GM10248 (cell line): ENCODE measurements at regions not wholly inside any gene's neighbourhood (a gene's known extent, or its start where the extent isn't known, plus 50 kb on each side); places are given as distances from the start of the nearest gene placed in this dataset.

Experiments used
- CTCF ChIA-PET: fragments of 300-600 bp; sonication (Branson Sonifier 250); formaldehyde crosslinking; extraction: SDS; loops from one replicate; lab custom pipeline; 2021; ENCODE audit warnings: antibody characterized with exemption; lab: Yijun Ruan, JAX
- POLR2A ChIA-PET: fragments of 350-650 bp; sonication (Branson Sonifier 250); formaldehyde crosslinking; extraction: SDS; loops from one replicate; lab custom pipeline; 2020; ENCODE audit warnings: antibody characterized with exemption; lab: Yijun Ruan, JAX
- DNase-seq: peaks from one replicate; pipeline ENCODE4 v3.0.0; 2012; ENCODE audit errors: extremely low spot score
- TF ChIP-seq, protein P1 (sequence below): IDR thresholded peaks from 2 replicates; pipeline ENCODE4 v1.5.1; 2012; ENCODE audit warnings: mild to moderate bottlenecking, low read depth; ENCODE audit errors: extremely low read depth, missing control alignments, control extremely low read depth

DNA sequence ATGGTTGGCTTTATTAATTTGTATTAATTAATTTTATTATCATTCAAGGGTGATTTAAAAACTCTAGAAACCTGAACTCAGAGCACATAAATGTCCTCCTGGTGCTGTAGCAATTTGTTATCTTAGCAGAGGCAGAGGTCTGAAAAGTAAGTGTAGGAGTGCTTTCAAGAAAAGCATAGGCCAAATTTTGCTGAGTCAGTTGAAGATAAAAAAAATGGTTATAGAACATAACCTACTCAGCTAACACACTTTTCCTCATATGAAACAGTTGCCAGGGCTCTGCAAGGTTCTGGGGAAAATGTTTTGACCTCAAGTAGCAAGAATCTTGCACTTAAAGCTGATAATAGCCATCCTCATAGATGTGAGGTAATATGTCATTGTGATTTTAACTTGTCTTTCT is 53.5 kb upstream of the CHODL start:
- ChIA-PET POLR2A (no interaction called here), CTCF (no interaction called here)
- TF ChIP-seq, protein P1, sequence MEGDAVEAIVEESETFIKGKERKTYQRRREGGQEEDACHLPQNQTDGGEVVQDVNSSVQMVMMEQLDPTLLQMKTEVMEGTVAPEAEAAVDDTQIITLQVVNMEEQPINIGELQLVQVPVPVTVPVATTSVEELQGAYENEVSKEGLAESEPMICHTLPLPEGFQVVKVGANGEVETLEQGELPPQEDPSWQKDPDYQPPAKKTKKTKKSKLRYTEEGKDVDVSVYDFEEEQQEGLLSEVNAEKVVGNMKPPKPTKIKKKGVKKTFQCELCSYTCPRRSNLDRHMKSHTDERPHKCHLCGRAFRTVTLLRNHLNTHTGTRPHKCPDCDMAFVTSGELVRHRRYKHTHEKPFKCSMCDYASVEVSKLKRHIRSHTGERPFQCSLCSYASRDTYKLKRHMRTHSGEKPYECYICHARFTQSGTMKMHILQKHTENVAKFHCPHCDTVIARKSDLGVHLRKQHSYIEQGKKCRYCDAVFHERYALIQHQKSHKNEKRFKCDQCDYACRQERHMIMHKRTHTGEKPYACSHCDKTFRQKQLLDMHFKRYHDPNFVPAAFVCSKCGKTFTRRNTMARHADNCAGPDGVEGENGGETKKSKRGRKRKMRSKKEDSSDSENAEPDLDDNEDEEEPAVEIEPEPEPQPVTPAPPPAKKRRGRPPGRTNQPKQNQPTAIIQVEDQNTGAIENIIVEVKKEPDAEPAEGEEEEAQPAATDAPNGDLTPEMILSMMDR = no peak
- DNase-seq = no peak

DNA sequence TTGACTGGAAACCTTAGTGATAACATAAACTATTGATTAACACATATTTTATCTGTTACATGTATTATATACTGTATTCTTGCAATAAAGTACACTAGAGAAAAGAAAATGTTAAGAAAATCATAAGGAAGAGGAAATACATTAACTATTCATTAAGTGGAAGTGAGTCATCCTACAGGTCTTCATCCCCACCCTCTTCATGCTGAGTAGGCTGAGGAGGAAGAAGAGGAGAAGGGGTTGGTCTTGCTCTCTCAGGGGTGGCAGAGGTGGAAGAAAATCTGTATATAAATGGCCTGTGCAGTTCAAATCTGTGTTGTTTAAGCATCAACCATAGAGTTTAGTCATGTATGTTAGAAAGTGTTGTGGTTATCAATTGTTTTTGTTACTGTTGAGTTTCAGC is 66.1 kb upstream of the CHODL start:
- CTCF ChIA-PET = no interaction called here
- DNase-seq = no peak
- TF ChIP-seq, protein P1 = no peak
- POLR2A ChIA-PET = no interaction called here

DNA sequence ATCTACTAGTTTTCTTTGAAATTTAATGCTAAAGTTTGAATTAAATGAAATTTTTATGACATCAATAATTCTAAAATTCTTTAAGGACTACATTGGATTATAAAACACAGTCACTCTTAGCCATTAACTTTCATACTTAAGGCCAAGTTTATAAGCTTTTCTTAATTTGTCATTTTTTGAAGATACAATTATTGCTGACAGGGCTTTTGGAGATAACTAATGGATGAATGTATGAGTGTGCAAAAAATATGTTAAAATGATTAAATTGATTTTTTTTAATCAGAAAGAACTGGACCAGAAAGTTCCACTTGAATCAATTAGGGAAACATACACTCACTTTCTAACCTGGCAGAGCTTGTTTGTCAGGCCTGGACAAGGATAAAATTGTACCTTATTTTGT is 70.3 kb upstream of the CHODL start:
- no peak for DNase-seq
- ChIA-PET POLR2A (no interaction called here), CTCF (interaction anchor here (1.5 kb wide), 1 partner anchor 10 kb away, joined by 3 read pairs; no protein-coding TSS in a partner anchor)
- TF ChIP-seq, protein P1 = no peak

DNA sequence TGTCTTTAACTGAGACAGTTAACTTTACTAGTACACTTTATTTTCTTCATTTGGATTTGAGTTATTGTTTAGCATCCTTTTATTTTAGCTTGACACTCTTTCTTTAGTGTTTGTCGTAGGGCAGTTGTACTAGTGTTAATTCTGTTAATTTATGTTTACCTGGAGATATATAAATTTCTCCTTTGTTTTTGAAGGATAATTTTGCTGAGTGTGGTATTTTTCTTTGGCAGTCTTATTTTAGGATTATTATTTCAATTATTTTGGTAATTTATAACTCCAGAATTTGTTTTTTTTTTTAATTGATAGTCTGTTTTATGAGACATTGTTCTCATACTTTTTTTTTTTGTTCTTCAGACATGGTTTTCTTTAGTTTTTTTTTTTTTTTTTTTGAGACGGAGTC is 73.8 kb upstream of the CHODL start:
- DNase-seq = no peak
- ChIA-PET CTCF (no interaction called here), POLR2A (no interaction called here)
- TF ChIP-seq, protein P1 = no peak

DNA sequence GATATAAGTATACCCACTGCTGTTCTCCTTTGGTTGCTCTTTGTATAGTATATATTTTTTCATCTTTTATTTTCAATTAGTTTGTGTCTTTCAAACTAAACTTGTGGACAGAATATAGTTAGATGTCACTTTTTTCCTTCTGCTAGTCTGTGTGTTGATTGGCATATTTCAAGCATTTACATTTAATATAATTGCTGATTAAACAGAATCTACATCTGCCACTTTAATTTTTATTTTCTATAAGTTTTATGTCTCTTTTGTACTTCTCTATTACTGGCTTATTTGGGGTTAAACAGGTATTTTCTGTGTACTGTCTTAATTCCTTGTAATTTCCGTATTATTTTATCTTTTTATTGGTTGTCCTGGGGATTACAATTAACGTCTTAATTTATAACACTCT is 74.4 kb upstream of the CHODL start:
- TF ChIP-seq, protein P1 = no peak
- no peak for DNase-seq
- ChIA-PET CTCF (no interaction called here), POLR2A (no interaction called here)

DNA sequence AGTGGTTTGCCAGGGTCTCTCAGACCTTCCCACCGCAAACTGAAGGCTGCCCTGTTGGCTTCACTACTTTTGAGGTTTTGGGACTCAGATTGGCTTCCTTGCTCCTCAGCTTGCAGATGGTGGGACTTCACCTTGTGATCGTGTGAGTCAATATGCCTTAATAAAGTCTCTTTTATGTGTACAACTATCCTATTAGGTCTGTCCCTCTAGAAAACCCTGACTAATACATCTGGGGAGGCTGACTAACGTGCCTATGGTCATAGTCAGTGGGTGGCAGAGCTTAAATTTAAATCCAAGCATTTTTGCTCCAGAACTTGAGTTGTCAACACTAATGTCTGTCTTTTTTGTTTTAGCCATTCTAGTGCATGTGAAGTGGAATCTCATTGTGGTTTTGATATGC is 76.5 kb upstream of the CHODL start:
- DNase-seq = no peak
- ChIA-PET POLR2A (no interaction called here), CTCF (no interaction called here)

More for the DNA sequence above, 76.5 kb upstream of the CHODL start:
- TF ChIP-seq, protein P1 = no peak
